Panc1 (cell line): ENCODE measurements at regions not wholly inside any gene's neighbourhood (a gene's known extent, or its start where the extent isn't known, plus 50 kb on each side); places are given as distances from the start of the nearest gene placed in this dataset.

Source experiments
- ATAC-seq: fragments of 200-7000 bp; cut with Tn5 transposase; 2 replicates; pipeline ENCODE4 v1.9.1; 2020; ENCODE audit warnings: mild to moderate bottlenecking, moderate library complexity
- BruUV-seq: library from RNA; stranded (reverse); fragments of 400-500 nt; replicated peaks from 2 replicates; lab custom pipeline; 2021; lab: Mats Ljungman, UMichigan
- CTCF ChIA-PET: fragments of 300-600 bp; sonication (Branson Sonifier 250); formaldehyde crosslinking; loops from one replicate; lab custom pipeline; 2022; ENCODE audit warnings: antibody characterized with exemption; lab: Charles Lee
- POLR2A ChIA-PET: fragments of 300-600 bp; sonication (Branson Sonifier 250); formaldehyde crosslinking; loops from one replicate; lab custom pipeline; 2022; ENCODE audit warnings: antibody characterized with exemption; lab: Charles Lee
- DNase-seq: peaks from one replicate; pipeline ENCODE4 v3.0.0-alpha.2; 2010; ENCODE audit warnings: low read depth, low spot score
- H3K27ac ChIP-seq: 2 replicates; pipeline ENCODE4 v1.5.1; 2011; ENCODE audit warnings: mild to moderate bottlenecking, low read length, inconsistent platforms
- H3K27me3 ChIP-seq: fragments of 200-500 bp; sonication (Bioruptor generic); 2 replicates; pipeline ENCODE4 v1.6.0; 2014; ENCODE audit warnings: low read length, inconsistent platforms; ENCODE audit not compliant: control insufficient read depth, insufficient read depth
- H3K36me3 ChIP-seq: fragments of 200-500 bp; sonication (Bioruptor generic); 2 replicates; pipeline ENCODE4 v1.5.1; 2014; ENCODE audit warnings: inconsistent platforms, mild to moderate bottlenecking, low read length, moderate library complexity; ENCODE audit not compliant: control insufficient read depth, insufficient read depth
- H3K4me1 ChIP-seq: 2 replicates; pipeline ENCODE4 v1.5.1; 2011; ENCODE audit warnings: inconsistent platforms, mild to moderate bottlenecking, low read length, moderate library complexity; ENCODE audit not compliant: control insufficient read depth, insufficient read depth
- H3K4me3 ChIP-seq, 2 experiments: 2 replicates each; pipeline ENCODE4 v1.5.1; 2011 to 2012; ENCODE audit warnings: low read depth in 2 of 2, low read length in 2 of 2, mild to moderate bottlenecking in 2 of 2, inconsistent platforms in 1 of 2, moderate library complexity in 1 of 2
- H3K9me3 ChIP-seq: fragments of 200-500 bp; sonication (Bioruptor generic); 2 replicates; pipeline ENCODE4 v1.5.1; 2014; ENCODE audit warnings: low read depth, mild to moderate bottlenecking, inconsistent platforms, low read length, moderate library complexity; ENCODE audit not compliant: control insufficient read depth, insufficient read depth
- CTCF ChIP-seq: fragments of 450-650 bp; IDR thresholded peaks from 2 replicates; pipeline ENCODE4 v1.5.1; 2017; ENCODE audit warnings: mild to moderate bottlenecking
- POLR2AphosphoS5 ChIP-seq: IDR thresholded peaks from 2 replicates; pipeline ENCODE4 v1.6.1; 2012; ENCODE audit warnings: mild to moderate bottlenecking, low read depth, low read length, moderate library complexity
- REST ChIP-seq, 2 experiments: IDR thresholded peaks; 2 replicates each; pipeline ENCODE4 v1.6.1; 2011 to 2012; ENCODE audit warnings: low read depth in 2 of 2, control low read depth in 1 of 2, low read length in 1 of 2, mild to moderate bottlenecking in 1 of 2, moderate library complexity in 1 of 2; ENCODE audit not compliant: insufficient read depth in 1 of 2
- SIN3A ChIP-seq: IDR thresholded peaks from 2 replicates; pipeline ENCODE4 v1.6.1; 2012; ENCODE audit warnings: low read depth, mild to moderate bottlenecking, low read length, moderate library complexity, borderline replicate concordance; ENCODE audit not compliant: insufficient read depth
- TCF7L2 ChIP-seq: IDR thresholded peaks from 2 replicates; pipeline ENCODE4 v1.6.1; 2011; ENCODE audit warnings: mild to moderate bottlenecking, low read depth, low read length, inconsistent platforms
- in situ Hi-C: cut with HindIII; loops from 2 replicates; pipeline ENCODE4 v1.10.0; 2016; ENCODE audit warnings: low sequenced_read_pairs, low pct_unique_long_range_greater_than_20kb
- intact Hi-C: fragments of 100-400 bp; cut with micrococcal nuclease; formaldehyde crosslinking; loops from one replicate; pipeline ENCODE4 v1.10.0; 2022; ENCODE audit not compliant: unreplicated experiment

- ChIA-PET POLR2A (no interaction called here), CTCF (no interaction called here)
- no peaks in the 10 kb centered on the region for H3K9me3 ChIP-seq
- no peak overlapping the region for H3K4me3 ChIP-seq
- H3K27me3 ChIP-seq = no peaks in the 10 kb centered on the region
- TF ChIP-seq TCF7L2 = no peak
- DNase-seq = no peak
- no peak for ATAC-seq
- in situ Hi-C loops (no loop called here), intact Hi-C loops (no loop called here)
- no peaks in the 10 kb centered on the region for H3K4me1 ChIP-seq
- BruUV-seq = no TSS peak
- no peaks in the 10 kb centered on the region for H3K36me3 ChIP-seq
- H3K27ac ChIP-seq = no peak overlapping the region
Measured at GRCh38 chr12:126159139-126159538, 1093.9 kb downstream of the AACS start.

- Histone ChIP-seq H3K9me3 (no peaks in the 10 kb centered on the region), H3K4me3 (no peak overlapping the region), H3K27ac (no peak overlapping the region), H3K36me3 (no peaks in the 10 kb centered on the region), H3K27me3 (no peaks in the 10 kb centered on the region), H3K4me1 (no peaks in the 10 kb centered on the region)
- BruUV-seq = no TSS peak
- ChIA-PET CTCF (no interaction called here), POLR2A (no interaction called here)
- ATAC-seq (no peak), DNase-seq (no peak)
- intact Hi-C loops (no loop called here), in situ Hi-C loops (no loop called here)
- TF ChIP-seq CTCF (no peak), SIN3A (no peak), POLR2AphosphoS5 (no peak), TCF7L2 (no peak), REST (IDR thresholded peaks at IDR 0.05; ENCODE audit: insufficient read depth in 1 of 2, low read depth in 2 of 2, low read length in 1 of 2) (no peak)
Measured at GRCh38 chr12:126160912-126161311, 1095.7 kb downstream of the AACS start.

- H3K27me3 ChIP-seq = no peaks in the 10 kb centered on the region
- ChIA-PET CTCF (no interaction called here), POLR2A (no interaction called here)
- intact Hi-C loops = no loop called here
- H3K27ac ChIP-seq = no peak overlapping the region
- ATAC-seq (no peak), DNase-seq (no peak)
- no TSS peak for BruUV-seq
- no peak overlapping the region for H3K4me3 ChIP-seq
- TF ChIP-seq POLR2AphosphoS5 = no peak
- no peak for TF ChIP-seq REST (IDR thresholded peaks at IDR 0.05; ENCODE audit: insufficient read depth in 1 of 2, low read depth in 2 of 2, low read length in 1 of 2)
- no peak for TF ChIP-seq CTCF
- no peak for TF ChIP-seq SIN3A
- no peak for TF ChIP-seq TCF7L2
- no peaks in the 10 kb centered on the region for H3K9me3 ChIP-seq
- no peaks in the 10 kb centered on the region for H3K36me3 ChIP-seq
- H3K4me1 ChIP-seq = no peaks in the 10 kb centered on the region
- in situ Hi-C loops = no loop called here
Measured at GRCh38 chr12:126163984-126164383, 1098.7 kb downstream of the AACS start.
